ENCODE measurements at regions not wholly inside any gene's neighbourhood (a gene's known extent, or its start where the extent isn't known, plus 50 kb on each side); places are given as distances from the start of the nearest gene placed in this dataset.

- no peak overlapping the region for H3K4me3 ChIP-seq (ENCODE audit: low read depth, low read length)
- no peak for TF ChIP-seq CTCF (IDR thresholded peaks at IDR 0.05; ENCODE audit: borderline replicate concordance, insufficient read depth, low read depth, low read length)
Observed at GRCh38 chr3:26964313-26964712, 341.7 kb downstream of the LRRC3B start.

GRCh38 chr3:26964836-26965235 lies 342.3 kb downstream of the LRRC3B start:
- H3K4me3 ChIP-seq (ENCODE audit: low read depth, low read length) = no peak overlapping the region
- TF ChIP-seq CTCF (IDR thresholded peaks at IDR 0.05; ENCODE audit: borderline replicate concordance, insufficient read depth, low read depth, low read length) = no peak

GRCh38 chr3:26967501-26967900 lies 344.9 kb downstream of the LRRC3B start:
- no peak overlapping the region for H3K4me3 ChIP-seq (ENCODE audit: low read depth, low read length)
- no peak for TF ChIP-seq CTCF (IDR thresholded peaks at IDR 0.05; ENCODE audit: borderline replicate concordance, insufficient read depth, low read depth, low read length)

GRCh38 chr3:26984416-26985390 lies 362.1 kb downstream of the LRRC3B start:
- no peak for TF ChIP-seq CTCF (IDR thresholded peaks at IDR 0.05; ENCODE audit: borderline replicate concordance, insufficient read depth, low read depth, low read length)
- H3K4me3 ChIP-seq (ENCODE audit: low read depth, low read length) = no peak overlapping the region

- no peak for TF ChIP-seq CTCF (IDR thresholded peaks at IDR 0.05; ENCODE audit: borderline replicate concordance, insufficient read depth, low read depth, low read length)
- H3K4me3 ChIP-seq (ENCODE audit: low read depth, low read length) = no peak overlapping the region
Observed at GRCh38 chr3:26989037-26989436, 366.5 kb downstream of the LRRC3B start.

GRCh38 chr3:26997226-26997625 lies 372.0 kb downstream of the NEK10 start:
- H3K4me3 ChIP-seq (ENCODE audit: low read depth, low read length) = no peak overlapping the region
- TF ChIP-seq CTCF (IDR thresholded peaks at IDR 0.05; ENCODE audit: borderline replicate concordance, insufficient read depth, low read depth, low read length) = no peak

GRCh38 chr3:27010834-27011233 lies 358.3 kb downstream of the NEK10 start:
- no peak for TF ChIP-seq CTCF (IDR thresholded peaks at IDR 0.05; ENCODE audit: borderline replicate concordance, insufficient read depth, low read depth, low read length)
- H3K4me3 ChIP-seq (ENCODE audit: low read depth, low read length) = no peak overlapping the region
